ENCODE measurements at regions not wholly inside any gene's neighbourhood (a gene's known extent, or its start where the extent isn't known, plus 50 kb on each side); places are given as distances from the start of the nearest gene placed in this dataset.

GRCh38 chr1:80509965-80510522 lies 1290.7 kb upstream of the ADGRL2 start:
- TF ChIP-seq CBX5 (IDR thresholded peaks at IDR 0.05; ENCODE audit: low read depth, low read length) = no peak
- no peak for TF ChIP-seq ZNF274 (IDR thresholded peaks at IDR 0.05; ENCODE audit: borderline replicate concordance, extremely low read depth, low read length)
- TF ChIP-seq CHD2 (IDR thresholded peaks at IDR 0.05; ENCODE audit: low read length) = no peak
- no peak for TF ChIP-seq POLR2A (IDR thresholded peaks at IDR 0.05; ENCODE audit: control extremely low read depth in 1 of 2, low read depth in 2 of 2, low read length in 2 of 2)
- no peak for TF ChIP-seq RNF2 (IDR thresholded peaks at IDR 0.05; ENCODE audit: borderline replicate concordance, low read depth, low read length, missing control alignments, poor library complexity, severe bottlenecking)
- TF ChIP-seq CTCF (IDR thresholded peaks at IDR 0.05; ENCODE audit: control extremely low read depth in 1 of 3, insufficient read depth in 1 of 3, low read depth in 1 of 3, low read length in 3 of 3) = no peak
- TF ChIP-seq ATF3 (IDR thresholded peaks at IDR 0.05; ENCODE audit: insufficient read depth, low read depth, low read length) = no peak
- no peak for TF ChIP-seq USF2 (IDR thresholded peaks at IDR 0.05; ENCODE audit: low read length)
- no peak for TF ChIP-seq TAF1 (IDR thresholded peaks at IDR 0.05; ENCODE audit: low read depth, low read length)
- TF ChIP-seq E2F6 (IDR thresholded peaks at IDR 0.05) = no peak
- no peak for TF ChIP-seq GABPA (IDR thresholded peaks at IDR 0.05; ENCODE audit: borderline replicate concordance, insufficient read depth, low read length)
- TF ChIP-seq SIX5 (IDR thresholded peaks at IDR 0.05; ENCODE audit: low read depth, low read length) = no peak
- TF ChIP-seq RFX5 (IDR thresholded peaks at IDR 0.05; ENCODE audit: borderline replicate concordance, low read depth, low read length) = no peak
- TF ChIP-seq YY1 (IDR thresholded peaks at IDR 0.05; ENCODE audit: low read depth, low read length) = no peak

Data from H1 (cell line).